Tibial nerve (tissue), 3 donors: ENCODE measurements at regions not wholly inside any gene's neighbourhood (a gene's known extent, or its start where the extent isn't known, plus 50 kb on each side); places are given as distances from the start of the nearest gene placed in this dataset.

ENCODE experiments used
- CTCF ChIP-seq, 5 experiments: fragments of 200-600 bp in 3 of 5; fragments of 450-650 bp in 2 of 5; sonication (generic) in 3 of 5; IDR thresholded peaks; one replicate each; pipeline ENCODE4 v1.5.1; 2016 to 2019; ENCODE audit warnings: antibody characterized with exemption in 5 of 5, mild to moderate bottlenecking in 3 of 5, moderate library complexity in 2 of 5
- POLR2A ChIP-seq, 2 donors: fragments of 450-650 bp; IDR thresholded peaks; one replicate each; pipeline ENCODE4 v1.6.1; 2017; ENCODE audit warnings: antibody characterized with exemption in 2 of 2, mild to moderate bottlenecking in 2 of 2, moderate library complexity in 2 of 2

GRCh38 chr18:59047321-59048047, 92.2 kb upstream of the SEC11C start:
- no peak for TF ChIP-seq POLR2A (IDR thresholded peaks at IDR 0.05)
- TF ChIP-seq CTCF (IDR thresholded peaks at IDR 0.05) = no peak
